BLaER1 (cell line): ENCODE measurements at regions not wholly inside any gene's neighbourhood (a gene's known extent, or its start where the extent isn't known, plus 50 kb on each side); places are given as distances from the start of the nearest gene placed in this dataset.

Experiments
- H3K27ac ChIP-seq: shearing (Covaris generic); formaldehyde crosslinking; 2 replicates; pipeline ENCODE4 v1.8.1; 2022
- H3K27me3 ChIP-seq: shearing (Covaris generic); formaldehyde crosslinking; 2 replicates; pipeline ENCODE4 v1.8.1; 2022
- H3K36me3 ChIP-seq: shearing (Covaris generic); formaldehyde crosslinking; 2 replicates; pipeline ENCODE4 v1.8.1; 2022
- H3K4me1 ChIP-seq: shearing (Covaris generic); formaldehyde crosslinking; 2 replicates; pipeline ENCODE4 v1.8.1; 2022
- H3K4me2 ChIP-seq: shearing (Covaris generic); formaldehyde crosslinking; 2 replicates; pipeline ENCODE4 v1.8.1; 2022
- H3K4me3 ChIP-seq: shearing (Covaris generic); formaldehyde crosslinking; 2 replicates; pipeline ENCODE4 v1.8.1; 2022
- H3K9ac ChIP-seq: shearing (Covaris generic); formaldehyde crosslinking; 2 replicates; pipeline ENCODE4 v1.8.1; 2022
- H3K9me3 ChIP-seq: shearing (Covaris generic); formaldehyde crosslinking; 2 replicates; pipeline ENCODE4 v1.8.1; 2022
- H4K20me1 ChIP-seq: shearing (Covaris generic); formaldehyde crosslinking; 2 replicates; pipeline ENCODE4 v1.8.1; 2022
- Cebpa-rat ChIP-seq: shearing (Covaris generic); IDR thresholded peaks from 2 replicates; pipeline ENCODE4 v1.8.1; 2022

DNA sequence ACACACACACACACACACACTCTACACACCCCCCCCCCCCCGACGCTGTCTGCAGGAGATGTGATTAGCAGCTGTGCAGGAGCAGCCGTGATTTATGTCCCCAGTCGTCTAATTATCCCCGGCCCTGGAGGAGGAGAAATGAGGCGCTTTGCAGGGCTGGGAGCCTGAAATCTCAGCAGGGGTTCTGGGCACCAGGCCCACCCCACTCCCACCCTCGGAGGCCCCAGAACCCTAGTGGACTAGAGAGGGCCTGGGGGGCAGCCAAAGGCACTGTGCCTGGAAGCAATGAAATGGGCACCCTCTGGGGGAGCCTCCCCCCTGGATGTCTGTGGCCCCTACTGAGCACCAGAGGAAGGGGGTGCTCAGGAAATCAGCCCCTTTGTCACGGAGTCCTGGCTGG, 134.2 kb upstream of the CIBAR2 start:
- H3K36me3 ChIP-seq, result no peaks in the 10 kb centered on the region
- H3K4me1 ChIP-seq, result peaks cover 83% of the 10 kb centered on the region
- H3K9me3 ChIP-seq, result no peaks in the 10 kb centered on the region
- H3K27me3 ChIP-seq, result no peaks in the 10 kb centered on the region
- H3K4me3 ChIP-seq, result no peak overlapping the region
- TF ChIP-seq Cebpa-rat, result no peak
- H4K20me1 ChIP-seq, result no peaks in the 10 kb centered on the region
- peak overlapping the region; percentile 30; the same call in 1 of the 2 replicates for H3K27ac ChIP-seq
- peak overlapping the region; percentile 71 for H3K4me2 ChIP-seq
- H3K9ac ChIP-seq, result no peak overlapping the region

- TF ChIP-seq Cebpa-rat, result no peak
- 0 out of 2 replicates have a peak overlapping the region, but pooled peaks have one; percentile 34 for H3K9ac ChIP-seq
- H3K4me1 ChIP-seq, result peaks cover 83% of the 10 kb centered on the region
- H3K4me3 ChIP-seq, result no peak overlapping the region
- no peaks in the 10 kb centered on the region for H3K36me3 ChIP-seq
- H3K9me3 ChIP-seq, result no peaks in the 10 kb centered on the region
- no peaks in the 10 kb centered on the region for H3K27me3 ChIP-seq
- H4K20me1 ChIP-seq, result no peaks in the 10 kb centered on the region
- H3K27ac ChIP-seq, result peak overlapping the region; percentile 30; the same call in 1 of the 2 replicates
- peak overlapping the region; percentile 71 for H3K4me2 ChIP-seq
Observed at GRCh38 chr16:85246973-85247372, 134.7 kb upstream of the CIBAR2 start.

GRCh38 chr16:85248342-85248741, 136.1 kb upstream of the CIBAR2 start:
- Histone ChIP-seq H3K9me3 (no peaks in the 10 kb centered on the region), H3K4me3 (no peak overlapping the region), H4K20me1 (no peaks in the 10 kb centered on the region), H3K4me1 (peaks cover 89% of the 10 kb centered on the region), H3K27me3 (no peaks in the 10 kb centered on the region), H3K27ac (no peak overlapping the region), H3K4me2 (peak overlapping the region; percentile 16; the same call in 1 of the 2 replicates), H3K36me3 (no peaks in the 10 kb centered on the region), H3K9ac (no peak overlapping the region)
- no peak for TF ChIP-seq Cebpa-rat

DNA sequence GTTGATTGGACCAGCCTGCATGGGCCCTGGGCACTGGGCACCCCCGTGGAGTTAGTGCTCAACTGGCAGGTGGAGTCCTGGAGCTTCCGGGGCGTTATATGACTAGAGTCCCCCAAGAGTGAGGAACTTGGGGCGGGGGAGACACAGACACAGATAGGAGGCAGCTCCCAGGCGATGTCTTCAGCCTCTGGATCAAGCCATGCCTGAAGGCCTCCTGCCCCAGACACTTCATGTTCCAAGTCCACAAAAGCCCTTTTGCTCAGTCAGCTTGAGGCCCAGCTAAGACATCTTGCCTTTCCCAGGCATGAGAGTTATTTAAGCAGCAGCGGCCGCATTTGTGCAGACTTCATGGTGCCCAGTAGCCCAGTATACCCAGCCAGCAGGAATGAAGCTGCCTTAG, 136.6 kb upstream of the CIBAR2 start:
- Histone ChIP-seq H3K4me1 (peaks cover 94% of the 10 kb centered on the region), H3K4me2 (peak overlapping the region; percentile 51; the same call in 1 of the 2 replicates), H3K36me3 (no peaks in the 10 kb centered on the region)

GRCh38 chr16:85249418-85250146, 137.3 kb upstream of the CIBAR2 start:
- H3K9ac ChIP-seq, result no peak overlapping the region
- H3K27me3 ChIP-seq, result no peaks in the 10 kb centered on the region
- H3K4me1 ChIP-seq, result peaks cover 100% of the 10 kb centered on the region
- H3K9me3 ChIP-seq, result no peaks in the 10 kb centered on the region
- H3K36me3 ChIP-seq, result no peaks in the 10 kb centered on the region
- peak overlapping the region; percentile 51; the same call in 1 of the 2 replicates for H3K4me2 ChIP-seq
- no peaks in the 10 kb centered on the region for H4K20me1 ChIP-seq
- TF ChIP-seq Cebpa-rat, result no peak
- no peak overlapping the region for H3K4me3 ChIP-seq
- H3K27ac ChIP-seq, result no peak overlapping the region

More for the DNA sequence above, 136.6 kb upstream of the CIBAR2 start:
- no peak for TF ChIP-seq Cebpa-rat
- Histone ChIP-seq H3K9ac (no peak overlapping the region), H3K27me3 (no peaks in the 10 kb centered on the region), H3K9me3 (no peaks in the 10 kb centered on the region), H4K20me1 (no peaks in the 10 kb centered on the region), H3K4me3 (no peak overlapping the region), H3K27ac (no peak overlapping the region)

DNA sequence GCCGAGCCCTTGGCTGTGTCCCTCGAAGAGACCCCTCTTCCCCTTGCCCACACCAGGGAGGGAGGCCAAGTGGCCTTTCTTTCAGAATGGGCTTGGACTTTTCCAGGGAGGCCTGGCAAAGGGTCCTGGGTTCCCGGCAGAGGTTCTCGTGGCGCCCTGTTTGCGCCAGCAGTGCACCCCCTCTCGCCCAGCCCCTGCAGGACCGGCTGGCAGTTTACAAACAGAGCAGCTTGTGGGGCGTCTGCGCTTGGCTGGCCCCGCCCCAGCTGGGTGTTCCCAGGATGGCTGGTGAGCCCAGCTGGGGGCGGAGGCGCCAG, 137.8 kb upstream of the CIBAR2 start:
- Histone ChIP-seq H4K20me1 (no peaks in the 10 kb centered on the region), H3K4me1 (peaks cover 99% of the 10 kb centered on the region), H3K4me2 (peak overlapping the region; percentile 51), H3K4me3 (no peak overlapping the region), H3K36me3 (no peaks in the 10 kb centered on the region), H3K27ac (no peak overlapping the region; the same call in 1 of the 2 replicates), H3K27me3 (no peaks in the 10 kb centered on the region), H3K9ac (no peak overlapping the region), H3K9me3 (no peaks in the 10 kb centered on the region)
- no peak for TF ChIP-seq Cebpa-rat

- no peak for TF ChIP-seq Cebpa-rat
- no peaks in the 10 kb centered on the region for H3K9me3 ChIP-seq
- no peaks in the 10 kb centered on the region for H3K27me3 ChIP-seq
- H3K36me3 ChIP-seq, result no peaks in the 10 kb centered on the region
- peaks cover 94% of the 10 kb centered on the region for H3K4me1 ChIP-seq
- H3K4me3 ChIP-seq, result no peak overlapping the region
- H3K4me2 ChIP-seq, result peak overlapping the region; percentile 89
- H3K9ac ChIP-seq, result no peak overlapping the region
- no peaks in the 10 kb centered on the region for H4K20me1 ChIP-seq
- H3K27ac ChIP-seq, result no peak overlapping the region; the same call in 1 of the 2 replicates
Observed at GRCh38 chr16:85250609-85251223, 138.4 kb upstream of the CIBAR2 start.

DNA sequence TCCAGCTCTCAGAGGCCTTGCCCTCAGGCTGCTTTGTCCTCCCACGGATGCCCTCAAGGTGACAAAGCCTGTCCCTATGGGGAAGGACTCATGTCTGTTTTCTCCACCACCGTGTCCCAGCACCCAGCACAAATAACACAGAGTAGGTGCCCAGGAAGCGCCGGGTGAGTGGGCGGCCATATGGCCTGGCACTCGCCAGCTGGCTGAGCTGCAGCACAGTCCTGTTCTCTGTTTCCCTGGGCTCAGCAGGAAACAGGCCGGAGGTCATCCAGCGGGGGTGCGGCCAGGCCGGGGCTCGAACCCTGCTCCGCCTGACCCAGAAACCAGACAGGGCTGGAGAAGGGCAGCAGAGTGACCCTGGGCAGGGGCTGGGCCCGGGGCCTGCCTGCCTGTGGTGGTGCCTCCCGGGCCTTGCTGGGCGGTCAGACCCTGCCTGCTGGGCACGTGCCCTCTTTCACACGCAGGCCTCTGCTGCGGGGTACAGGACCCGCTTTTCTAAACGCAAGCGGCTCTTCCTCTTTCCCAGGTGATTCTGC, 139.0 kb upstream of the CIBAR2 start:
- no peak for TF ChIP-seq Cebpa-rat
- Histone ChIP-seq H3K27me3 (no peaks in the 10 kb centered on the region), H4K20me1 (no peaks in the 10 kb centered on the region), H3K4me3 (no peak overlapping the region), H3K4me2 (peak overlapping the region; percentile 89), H3K36me3 (no peaks in the 10 kb centered on the region), H3K9me3 (no peaks in the 10 kb centered on the region), H3K27ac (peak overlapping the region; percentile 57), H3K4me1 (peaks cover 94% of the 10 kb centered on the region), H3K9ac (0 out of 2 replicates have a peak overlapping the region, but pooled peaks have one; percentile 4)

DNA sequence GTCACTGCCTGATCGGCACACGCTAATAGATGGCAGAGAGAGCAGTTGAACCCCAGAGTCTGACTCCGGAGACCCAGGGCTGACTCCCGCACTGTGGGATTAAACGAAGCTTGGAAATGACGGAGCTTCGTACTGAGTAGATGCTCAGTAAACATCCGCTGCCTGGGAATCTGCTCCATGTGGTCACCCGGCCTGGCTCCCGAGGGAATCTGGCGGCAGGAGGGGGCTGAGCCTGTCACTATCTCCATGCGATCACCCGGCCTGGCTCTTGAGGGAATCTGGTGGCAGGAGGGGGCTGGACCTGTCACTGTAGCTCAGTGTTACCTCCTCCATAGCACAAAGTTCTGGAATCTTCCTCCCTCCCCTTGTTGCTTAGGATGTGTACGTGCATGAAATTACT, 139.7 kb upstream of the CIBAR2 start:
- H3K4me1 ChIP-seq, result peaks cover 94% of the 10 kb centered on the region
- peak overlapping the region; percentile 89 for H3K4me2 ChIP-seq
- TF ChIP-seq Cebpa-rat, result no peak
- H3K9ac ChIP-seq, result 0 out of 2 replicates have a peak overlapping the region, but pooled peaks have one; percentile 4
- peak overlapping the region; percentile 57 for H3K27ac ChIP-seq
- no peaks in the 10 kb centered on the region for H3K9me3 ChIP-seq
- no peaks in the 10 kb centered on the region for H4K20me1 ChIP-seq
- peak overlapping the region; percentile 11; the same call in 1 of the 2 replicates for H3K4me3 ChIP-seq
- no peaks in the 10 kb centered on the region for H3K27me3 ChIP-seq
- H3K36me3 ChIP-seq, result no peaks in the 10 kb centered on the region

GRCh38 chr16:85252461-85252860, 140.2 kb upstream of the CIBAR2 start:
- 0 out of 2 replicates have a peak overlapping the region, but pooled peaks have one; percentile 29 for H3K9ac ChIP-seq
- peaks cover 94% of the 10 kb centered on the region for H3K4me1 ChIP-seq
- no peaks in the 10 kb centered on the region for H3K36me3 ChIP-seq
- no peak for TF ChIP-seq Cebpa-rat
- no peaks in the 10 kb centered on the region for H4K20me1 ChIP-seq
- peak overlapping the region; percentile 57 for H3K27ac ChIP-seq
- peak overlapping the region; percentile 89 for H3K4me2 ChIP-seq
- no peaks in the 10 kb centered on the region for H3K9me3 ChIP-seq
- H3K27me3 ChIP-seq, result no peaks in the 10 kb centered on the region
- peak overlapping the region; percentile 11; the same call in 1 of the 2 replicates for H3K4me3 ChIP-seq
